NCI-H524 treated with DMSO at 0.1 percent for 48 hours (cell line): ENCODE measurements at regions not wholly inside any gene's neighbourhood (a gene's known extent, or its start where the extent isn't known, plus 50 kb on each side); places are given as distances from the start of the nearest gene placed in this dataset.
A peak's percentile ranks its signal among the peaks of the same experiment; 100 is the strongest.
"Not testable (repeated sequence)": the region's sequence is repeated elsewhere in the genome, so short reads cannot be mapped to it uniquely, and the experiment has no call there.

ENCODE experiments used
- DNase-seq: peaks from one replicate; lab custom pipeline; 2025; lab: John Stamatoyannopoulos, UW

- peak; percentile 68 for DNase-seq
These were observed 105.8 kb downstream of the SPP2 start for GRCh38 chr2:234156326-234156725.

- not testable (repeated sequence) for DNase-seq
These were observed 102.3 kb downstream of the SPP2 start for GRCh38 chr2:234152835-234153234.

- no peak for DNase-seq
These were observed 96.9 kb downstream of the SPP2 start for GRCh38 chr2:234147335-234147861.

GRCh38 chr2:234146087-234146826, 95.8 kb downstream of the SPP2 start:
- DNase-seq, result no peak

GRCh38 chr2:234145511-234145910, 95.0 kb downstream of the SPP2 start:
- no peak for DNase-seq

DNA sequence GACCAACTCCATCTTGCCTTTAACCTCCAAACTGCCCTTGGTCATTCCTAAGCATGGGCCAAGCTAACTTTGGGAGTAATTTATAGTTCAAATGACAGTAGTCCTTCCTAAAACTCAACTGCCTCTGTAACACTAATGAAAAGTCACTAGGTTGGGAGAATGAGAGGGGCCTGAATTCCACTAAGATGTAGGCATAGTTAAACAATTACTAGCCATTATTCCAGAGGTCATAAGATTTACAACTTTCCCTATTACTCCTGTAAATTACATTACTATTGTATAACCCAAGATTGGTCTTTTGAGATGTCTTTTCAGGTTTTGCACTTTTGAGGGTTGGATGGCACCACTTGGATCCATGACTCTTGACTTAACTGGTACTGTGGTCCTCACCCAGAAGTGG, 94.6 kb downstream of the SPP2 start:
- DNase-seq, result no peak

DNA sequence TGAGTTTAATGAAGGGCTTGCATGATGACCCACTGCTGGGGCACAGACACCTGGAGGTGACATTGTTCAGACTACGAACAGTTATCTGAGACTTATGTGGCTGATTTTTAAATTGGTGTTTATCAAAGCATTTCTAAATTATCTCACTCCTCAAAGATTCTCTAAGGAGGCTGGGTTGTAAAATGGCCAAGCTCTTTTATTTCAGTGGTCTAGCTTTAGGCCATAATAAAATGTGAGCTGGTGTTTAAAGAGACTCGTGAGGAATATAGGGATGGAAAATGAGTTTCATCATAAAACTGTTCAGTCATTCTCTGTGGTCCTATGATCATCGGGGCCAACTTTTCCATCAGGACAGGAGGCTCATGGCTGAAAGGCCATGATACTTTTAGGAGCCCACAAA, 93.4 kb downstream of the SPP2 start:
- no peak for DNase-seq

- DNase-seq, result no peak
These were observed 92.0 kb downstream of the SPP2 start for GRCh38 chr2:234142530-234142929.

DNA sequence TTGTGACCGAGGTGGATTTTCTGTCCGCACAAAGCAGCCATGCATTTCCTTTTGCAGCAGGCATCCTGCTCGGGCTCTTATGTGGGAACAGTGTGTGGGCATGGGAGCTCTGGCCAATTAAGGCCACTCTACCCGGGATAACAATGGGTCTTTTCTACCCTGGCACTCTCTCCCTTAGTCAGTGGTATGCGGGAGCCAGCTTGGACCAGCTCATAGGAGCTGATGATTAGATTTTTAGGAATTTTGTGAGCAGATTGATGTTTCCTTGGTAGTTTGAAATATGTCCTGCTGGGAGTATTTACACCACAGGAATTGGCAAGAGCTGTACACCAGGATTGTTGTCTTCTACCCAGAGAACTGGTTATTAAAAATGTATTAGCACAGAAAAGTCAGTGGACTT, 89.3 kb downstream of the SPP2 start:
- no peak for DNase-seq

GRCh38 chr2:234138836-234139235, 88.3 kb downstream of the SPP2 start:
- DNase-seq, result no peak

- no peak for DNase-seq
These were observed 87.0 kb downstream of the SPP2 start for GRCh38 chr2:234137400-234138014.

DNA sequence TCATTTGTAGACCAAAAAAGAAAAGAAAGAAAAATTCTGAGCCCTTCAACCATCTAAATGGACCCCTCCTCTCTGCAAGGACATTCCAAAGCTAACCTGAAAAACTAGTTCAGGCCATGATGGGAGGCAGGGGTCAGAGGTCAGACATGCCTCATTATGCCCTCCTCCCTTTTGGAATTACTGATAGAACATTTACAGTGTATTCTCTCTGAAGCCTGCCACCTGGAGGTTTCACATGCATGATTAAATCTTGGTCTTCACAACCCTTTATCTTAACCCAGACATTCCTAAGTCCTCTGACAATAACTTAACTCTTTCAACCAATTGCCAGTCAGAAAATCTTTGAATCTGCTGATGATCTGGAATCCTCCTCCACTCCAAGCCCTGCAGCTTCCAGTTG, 86.0 kb downstream of the SPP2 start:
- no peak for DNase-seq

- peak; percentile 9 for DNase-seq
These were observed 85.3 kb downstream of the SPP2 start for GRCh38 chr2:234135750-234136221.

- no peak for DNase-seq
These were observed 84.0 kb downstream of the SPP2 start for GRCh38 chr2:234134496-234134895.

GRCh38 chr2:234133004-234133403, 82.5 kb downstream of the SPP2 start:
- DNase-seq, result no peak

GRCh38 chr2:234130777-234131181, 80.3 kb downstream of the SPP2 start:
- no peak for DNase-seq

GRCh38 chr2:234128606-234129005, 78.1 kb downstream of the SPP2 start:
- no peak for DNase-seq
